NCI-H748 treated with DMSO at 0.1 percent for 48 hours (cell line): ENCODE measurements at regions not wholly inside any gene's neighbourhood (a gene's known extent, or its start where the extent isn't known, plus 50 kb on each side); places are given as distances from the start of the nearest gene placed in this dataset.
"Not testable (repeated sequence)": the region's sequence is repeated elsewhere in the genome, so short reads cannot be mapped to it uniquely, and the experiment has no call there.

ENCODE experiments used
- DNase-seq: peaks from one replicate; lab custom pipeline; 2025; lab: John Stamatoyannopoulos, UW

- not testable (repeated sequence) for DNase-seq
Measured at GRCh38 chr12:83233987-83234386, 547.3 kb downstream of the TMTC2 start.

DNA sequence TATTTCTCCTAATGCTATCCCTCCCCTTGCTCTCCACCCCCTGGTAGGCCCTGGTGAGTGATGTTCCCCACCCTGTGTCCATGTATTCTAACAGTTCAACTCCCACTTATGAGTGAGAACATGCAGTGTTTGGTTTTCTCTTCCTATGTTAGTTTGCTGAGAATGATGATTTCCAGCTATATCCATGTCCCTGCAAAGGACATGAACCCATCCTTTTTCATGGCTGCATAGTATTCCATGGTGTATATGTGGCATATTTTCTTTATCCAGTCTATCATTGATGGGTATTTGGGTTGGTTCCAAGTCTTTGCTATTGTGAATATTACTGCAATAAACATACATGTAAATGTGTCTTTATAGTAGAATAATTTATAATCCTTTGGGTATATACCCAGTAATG, 540.3 kb downstream of the TMTC2 start:
- DNase-seq, result not testable (repeated sequence)

DNA sequence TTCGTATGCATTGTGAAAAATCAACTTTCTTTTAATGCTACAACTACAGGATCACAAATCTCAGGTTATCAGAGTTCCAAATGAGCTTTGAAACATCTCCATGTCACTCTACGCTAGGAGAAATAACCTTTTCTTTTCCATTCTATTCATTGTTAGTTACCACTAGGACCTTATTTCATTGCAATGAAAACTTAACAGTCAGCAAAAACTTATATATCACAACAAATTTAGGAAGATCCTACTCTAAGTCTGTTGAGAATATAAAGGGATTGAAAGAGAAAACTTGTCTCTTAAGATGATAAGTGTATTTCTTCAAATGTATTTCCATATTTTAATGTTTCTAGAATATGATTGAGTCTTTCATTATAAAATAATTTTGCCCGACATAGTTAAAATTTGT, 539.1 kb downstream of the TMTC2 start:
- no peak for DNase-seq

- no peak for DNase-seq
Measured at GRCh38 chr12:83224012-83224411, 537.3 kb downstream of the TMTC2 start.

- DNase-seq, result no peak
Measured at GRCh38 chr12:83220774-83221173, 534.1 kb downstream of the TMTC2 start.

GRCh38 chr12:83216230-83216629, 529.5 kb downstream of the TMTC2 start:
- no peak for DNase-seq

GRCh38 chr12:83214185-83214584, 527.5 kb downstream of the TMTC2 start:
- DNase-seq, result no peak

DNA sequence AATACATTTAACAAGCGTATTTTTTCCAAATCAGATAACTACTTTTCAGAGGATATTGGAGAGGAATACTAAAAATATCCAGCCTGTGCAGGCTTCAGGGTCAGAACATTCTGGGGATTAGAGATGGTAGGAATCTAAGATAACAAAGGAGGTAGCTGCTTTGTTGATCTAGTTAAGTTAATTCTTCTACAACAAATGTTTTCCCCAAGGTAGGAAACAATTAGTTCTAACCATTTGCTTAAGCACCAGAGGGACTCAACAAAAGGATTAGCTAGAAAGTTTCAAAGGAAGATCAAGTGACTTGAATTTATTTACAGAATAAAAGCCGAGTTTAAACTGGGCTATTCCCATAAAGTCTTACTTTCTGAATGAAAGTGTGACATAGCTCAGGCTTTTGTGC, 524.2 kb downstream of the TMTC2 start:
- DNase-seq, result no peak

- no peak for DNase-seq
Measured at GRCh38 chr12:83199069-83199468, 512.4 kb downstream of the TMTC2 start.

GRCh38 chr12:83198291-83199015, 511.7 kb downstream of the TMTC2 start:
- no peak for DNase-seq

DNA sequence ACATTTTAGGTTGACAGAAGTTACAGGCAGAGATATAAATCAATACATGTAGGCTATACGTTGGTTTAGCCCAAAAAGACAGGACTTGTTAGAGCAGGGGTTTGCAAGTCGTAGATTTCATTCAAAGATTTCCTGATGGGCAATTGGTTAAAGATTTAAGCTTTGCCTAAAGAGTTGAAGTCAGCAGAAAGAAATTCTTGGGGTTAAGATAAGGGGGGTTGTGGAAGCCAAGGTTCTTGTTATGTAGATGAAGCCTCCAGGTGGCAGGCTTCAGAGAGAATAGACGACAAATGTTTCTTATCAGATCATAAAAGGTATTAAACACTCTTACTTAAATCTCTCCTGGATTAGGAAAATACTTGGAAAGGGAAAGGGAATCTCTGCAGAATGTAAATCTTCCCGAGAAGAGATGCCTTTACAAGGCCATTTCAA, 510.8 kb downstream of the TMTC2 start:
- DNase-seq, result no peak

DNA sequence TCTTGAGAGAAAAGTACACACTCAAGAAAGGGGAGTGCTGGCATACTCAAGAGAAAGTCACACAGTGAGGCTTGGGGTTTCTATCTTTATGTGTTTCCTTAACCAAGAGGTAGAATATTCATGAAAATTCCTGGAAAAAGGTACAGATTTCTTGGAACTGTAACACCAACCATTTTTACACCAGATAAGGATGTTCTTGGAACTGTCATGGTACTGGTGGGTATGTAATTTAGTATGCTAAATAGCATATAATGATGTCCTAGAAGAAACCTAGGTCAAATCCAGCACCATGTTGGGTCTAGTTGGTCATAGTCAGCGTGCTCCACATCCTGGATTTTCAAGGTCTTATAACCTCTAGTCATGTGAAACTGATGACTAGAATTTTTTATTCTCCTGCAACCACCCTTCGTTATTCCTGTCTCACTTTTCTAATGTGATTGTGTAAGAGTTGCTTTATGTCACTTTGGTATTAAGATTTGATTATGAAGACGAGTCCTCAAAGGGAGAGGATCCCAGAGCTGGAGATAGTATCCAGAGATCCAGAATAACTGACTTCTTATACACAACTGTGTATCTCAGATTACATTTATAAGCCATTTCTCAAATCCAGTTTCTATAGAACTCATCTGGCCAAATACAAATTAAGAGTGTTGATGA, 510.1 kb downstream of the TMTC2 start:
- DNase-seq, result no peak

DNA sequence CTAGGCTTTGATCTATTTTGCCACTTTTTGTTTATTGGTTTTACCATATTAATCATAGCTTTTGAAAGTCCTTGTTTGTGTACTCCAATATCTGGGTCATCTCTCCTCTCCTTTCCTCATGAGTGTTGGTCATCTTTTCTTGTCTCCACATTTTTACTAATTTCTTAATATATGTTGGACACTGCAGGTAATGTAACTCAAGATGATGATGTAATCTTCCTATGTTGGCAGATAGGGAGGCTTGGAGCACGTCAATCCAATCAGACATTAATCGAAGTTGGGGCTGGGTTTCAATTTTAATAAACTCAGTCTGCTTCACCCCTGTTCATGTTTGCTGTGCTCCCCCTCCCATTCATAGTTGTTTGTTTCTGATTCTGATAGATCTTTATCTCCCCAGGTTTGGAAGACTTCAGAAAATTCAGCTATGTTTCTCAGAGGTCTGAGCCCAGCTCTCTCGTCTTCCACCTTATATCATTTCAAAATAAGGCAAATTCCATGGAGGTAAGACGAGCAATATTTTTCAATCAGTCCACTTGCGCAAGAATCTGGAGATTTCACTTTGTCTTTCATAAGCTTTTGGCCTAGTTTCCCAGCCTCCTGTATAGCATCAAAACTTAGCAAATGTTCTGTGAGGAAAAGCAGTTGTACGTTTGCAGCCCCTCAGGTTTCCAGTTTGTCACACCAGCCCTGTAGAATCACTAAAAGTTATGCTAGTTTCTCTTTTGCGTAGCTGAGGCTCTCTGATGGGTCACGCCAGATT, 504.1 kb downstream of the TMTC2 start:
- no peak for DNase-seq

DNA sequence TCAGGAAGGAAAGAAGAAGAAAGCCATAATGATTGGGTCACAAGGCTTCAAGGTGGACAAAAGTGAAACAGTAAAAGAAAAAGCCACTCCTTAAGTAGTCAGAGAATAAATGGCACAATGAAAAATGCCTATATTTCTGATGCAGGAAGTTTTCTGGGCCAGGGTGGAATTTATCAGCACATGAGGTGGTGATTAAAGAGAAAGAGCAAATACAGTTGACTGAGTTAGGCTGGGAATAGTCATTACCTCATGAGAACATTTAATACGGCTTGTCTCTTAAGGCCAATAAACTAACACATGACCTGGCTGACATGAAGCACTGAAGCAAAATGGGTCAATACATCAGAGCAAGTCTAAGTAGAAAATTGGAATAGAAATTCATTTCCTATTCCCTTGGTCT, 499.7 kb downstream of the TMTC2 start:
- no peak for DNase-seq

- no peak for DNase-seq
Measured at GRCh38 chr12:83185241-83185640, 498.5 kb downstream of the TMTC2 start.
